NB4 (cell line): ENCODE measurements at regions not wholly inside any gene's neighbourhood (a gene's known extent, or its start where the extent isn't known, plus 50 kb on each side); places are given as distances from the start of the nearest gene placed in this dataset.

Experiments
- POLR2A ChIP-seq: IDR thresholded peaks from 2 replicates; pipeline ENCODE4 v1.6.1; 2011; ENCODE audit warnings: mild to moderate bottlenecking; ENCODE audit not compliant: insufficient read length; ENCODE audit errors: extremely low read depth
- TF ChIP-seq, protein P1 (sequence below): IDR thresholded peaks from one replicate; pipeline ENCODE4 v1.5.1; 2012; ENCODE audit warnings: low read depth, low read length
- TF ChIP-seq, protein P2 (sequence below): IDR thresholded peaks from 2 replicates; pipeline ENCODE4 v1.6.1; 2011; ENCODE audit warnings: low read depth, low read length

DNA sequence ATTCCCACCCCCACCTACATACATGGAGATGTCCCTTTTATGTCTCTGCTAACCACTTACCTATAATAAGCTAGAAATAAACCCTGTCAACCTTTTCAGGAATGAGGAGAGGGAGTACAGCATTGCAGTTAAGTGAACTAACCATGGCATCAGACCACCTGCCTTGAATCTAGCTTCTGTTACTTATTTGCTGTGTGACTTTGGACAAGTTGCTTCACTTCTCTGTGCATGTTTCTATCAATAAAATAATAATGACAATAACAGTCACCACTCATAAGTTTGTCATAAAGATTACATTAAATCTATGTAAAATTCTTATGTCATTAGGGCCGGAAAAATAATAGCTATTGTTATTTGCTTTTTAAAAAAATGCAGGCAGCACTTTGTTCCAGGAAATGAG lies 881.1 kb upstream of the AUTS2 start:
- TF ChIP-seq, protein P1, sequence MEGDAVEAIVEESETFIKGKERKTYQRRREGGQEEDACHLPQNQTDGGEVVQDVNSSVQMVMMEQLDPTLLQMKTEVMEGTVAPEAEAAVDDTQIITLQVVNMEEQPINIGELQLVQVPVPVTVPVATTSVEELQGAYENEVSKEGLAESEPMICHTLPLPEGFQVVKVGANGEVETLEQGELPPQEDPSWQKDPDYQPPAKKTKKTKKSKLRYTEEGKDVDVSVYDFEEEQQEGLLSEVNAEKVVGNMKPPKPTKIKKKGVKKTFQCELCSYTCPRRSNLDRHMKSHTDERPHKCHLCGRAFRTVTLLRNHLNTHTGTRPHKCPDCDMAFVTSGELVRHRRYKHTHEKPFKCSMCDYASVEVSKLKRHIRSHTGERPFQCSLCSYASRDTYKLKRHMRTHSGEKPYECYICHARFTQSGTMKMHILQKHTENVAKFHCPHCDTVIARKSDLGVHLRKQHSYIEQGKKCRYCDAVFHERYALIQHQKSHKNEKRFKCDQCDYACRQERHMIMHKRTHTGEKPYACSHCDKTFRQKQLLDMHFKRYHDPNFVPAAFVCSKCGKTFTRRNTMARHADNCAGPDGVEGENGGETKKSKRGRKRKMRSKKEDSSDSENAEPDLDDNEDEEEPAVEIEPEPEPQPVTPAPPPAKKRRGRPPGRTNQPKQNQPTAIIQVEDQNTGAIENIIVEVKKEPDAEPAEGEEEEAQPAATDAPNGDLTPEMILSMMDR: no peak
- TF ChIP-seq POLR2A: no peak
- TF ChIP-seq, protein P2, sequence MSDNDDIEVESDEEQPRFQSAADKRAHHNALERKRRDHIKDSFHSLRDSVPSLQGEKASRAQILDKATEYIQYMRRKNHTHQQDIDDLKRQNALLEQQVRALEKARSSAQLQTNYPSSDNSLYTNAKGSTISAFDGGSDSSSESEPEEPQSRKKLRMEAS: no peak
